Right lobe of liver (tissue), 6 donors: ENCODE measurements at regions not wholly inside any gene's neighbourhood (a gene's known extent, or its start where the extent isn't known, plus 50 kb on each side); places are given as distances from the start of the nearest gene placed in this dataset.

Experiments used
- ATAC-seq, 4 donors: fragments of 200-7000 bp; cut with Tn5 transposase; one replicate each; pipeline ENCODE4 v1.9.1; 2020; ENCODE audit warnings: mild to moderate bottlenecking in 4 of 4, moderate library complexity in 4 of 4
- DNase-seq, 3 donors: peaks; one replicate each; pipeline ENCODE4 v3.0.0-alpha.2; 2020
- H3K27ac ChIP-seq, 3 donors: fragments of 200-600 bp; one replicate each; pipeline ENCODE4 v1.8.0; 2022
- H3K27me3 ChIP-seq, 2 donors: fragments of 200-600 bp; one replicate each; pipeline ENCODE4 v1.8.0; 2022
- H3K36me3 ChIP-seq, 4 donors: fragments of 200-600 bp; sonication (generic) in 1 of 4; one replicate each; pipeline versions ENCODE4 v1.5.1 to v1.8.0; 2017 to 2022; ENCODE audit warnings: control low read depth in 1 of 4
- H3K4me1 ChIP-seq, 4 donors: fragments of 200-600 bp; sonication (generic) in 1 of 4; one replicate each; pipeline versions ENCODE4 v1.5.1 to v1.8.0; 2017 to 2022; ENCODE audit warnings: control low read depth in 1 of 4
- H3K4me3 ChIP-seq, 3 donors: fragments of 200-600 bp; one replicate each; pipeline ENCODE4 v1.8.0; 2022
- H3K9me3 ChIP-seq, 4 donors: fragments of 200-600 bp; sonication (generic) in 1 of 4; one replicate each; pipeline versions ENCODE4 v1.5.1 to v1.8.0; 2017 to 2022; ENCODE audit warnings: control low read depth in 1 of 4
- POLR2A ChIP-seq: fragments of 450-650 bp; IDR thresholded peaks from one replicate; pipeline ENCODE4 v1.6.1; 2017; ENCODE audit warnings: antibody characterized with exemption, mild to moderate bottlenecking
- WGBS: methylation state at CpG from one replicate; pipeline ENCODE4 v1.1.6; 2018; ENCODE audit warnings: low coverage, low lambda C conversion rate; ENCODE audit not compliant: insufficient coverage; ENCODE audit errors: missing lambda C conversion rate; 5-methylcytosine and 5-hydroxymethylcytosine counted together
- intact Hi-C, 2 donors: fragments of 100-400 bp; cut with DNase I; formaldehyde crosslinking; loops; one replicate each; pipeline versions ENCODE4 v1.11.2 to v1.14.1; 2022
- TF ChIP-seq, protein P1 (sequence below), 4 donors: fragments of 200-600 bp in 3 of 4; fragments of 450-650 bp in 1 of 4; IDR thresholded peaks; one replicate each; pipeline versions ENCODE4 v1.5.1 to v1.8.0; 2016 to 2022; ENCODE audit warnings: antibody characterized with exemption in 4 of 4, mild to moderate bottlenecking in 2 of 4
- donor health status: DM: no; HTN: yes; CAD: no.
- donor health status: DM: no; HTN: no; CAD: no.
- donor health status: DM: no; HTN: no; CAD: no.
- donor health status: DM: no; HTN: yes; CAD: no.
- donor health status: DM: no; HTN: yes; CAD: no.

DNA sequence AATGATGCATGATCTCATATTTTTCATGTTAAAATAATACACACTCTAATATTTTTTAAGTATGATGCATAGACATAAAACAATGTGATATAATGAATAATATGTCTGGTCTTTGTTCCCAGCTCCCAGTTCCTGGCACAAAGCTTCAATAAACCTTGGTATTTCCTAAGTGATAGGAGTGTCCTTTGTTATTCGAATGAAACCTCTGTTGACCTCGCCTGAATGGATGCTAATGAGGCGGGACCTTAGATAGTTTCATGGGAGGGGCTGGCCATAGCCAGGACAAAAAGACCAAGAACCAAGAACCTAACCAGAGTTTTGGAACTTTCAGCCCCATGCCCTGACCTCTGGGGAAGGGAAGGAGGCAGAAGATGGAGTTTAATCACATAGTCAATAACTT, 257.7 kb upstream of the COPS8 start:
- no peak overlapping the region for H3K4me3 ChIP-seq
- peak in 2 of 4 donors; percentile 7 to 14 for ATAC-seq
- H3K4me1 ChIP-seq, result peaks cover 0 to 32% (median 15%) of the 10 kb centered on the region in 4 donors
- peak overlapping the region in 1 of 3 donors; percentile 47 for H3K27ac ChIP-seq
- no peak for DNase-seq
- no peaks in the 10 kb centered on the region for H3K27me3 ChIP-seq
- no peaks in the 10 kb centered on the region for H3K36me3 ChIP-seq
- TF ChIP-seq, protein P1, sequence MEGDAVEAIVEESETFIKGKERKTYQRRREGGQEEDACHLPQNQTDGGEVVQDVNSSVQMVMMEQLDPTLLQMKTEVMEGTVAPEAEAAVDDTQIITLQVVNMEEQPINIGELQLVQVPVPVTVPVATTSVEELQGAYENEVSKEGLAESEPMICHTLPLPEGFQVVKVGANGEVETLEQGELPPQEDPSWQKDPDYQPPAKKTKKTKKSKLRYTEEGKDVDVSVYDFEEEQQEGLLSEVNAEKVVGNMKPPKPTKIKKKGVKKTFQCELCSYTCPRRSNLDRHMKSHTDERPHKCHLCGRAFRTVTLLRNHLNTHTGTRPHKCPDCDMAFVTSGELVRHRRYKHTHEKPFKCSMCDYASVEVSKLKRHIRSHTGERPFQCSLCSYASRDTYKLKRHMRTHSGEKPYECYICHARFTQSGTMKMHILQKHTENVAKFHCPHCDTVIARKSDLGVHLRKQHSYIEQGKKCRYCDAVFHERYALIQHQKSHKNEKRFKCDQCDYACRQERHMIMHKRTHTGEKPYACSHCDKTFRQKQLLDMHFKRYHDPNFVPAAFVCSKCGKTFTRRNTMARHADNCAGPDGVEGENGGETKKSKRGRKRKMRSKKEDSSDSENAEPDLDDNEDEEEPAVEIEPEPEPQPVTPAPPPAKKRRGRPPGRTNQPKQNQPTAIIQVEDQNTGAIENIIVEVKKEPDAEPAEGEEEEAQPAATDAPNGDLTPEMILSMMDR (IDR thresholded peaks at IDR 0.05), result no peak
- no peak for TF ChIP-seq POLR2A
- WGBS, result 65% methylated on average over 3 of the region's 3 CpGs
- no peaks in the 10 kb centered on the region for H3K9me3 ChIP-seq
- intact Hi-C loops, result loop anchor here in 1 of 2 donors (10.0 kb wide), 1 partner anchor 93 kb away; no protein-coding TSS in a partner anchor

DNA sequence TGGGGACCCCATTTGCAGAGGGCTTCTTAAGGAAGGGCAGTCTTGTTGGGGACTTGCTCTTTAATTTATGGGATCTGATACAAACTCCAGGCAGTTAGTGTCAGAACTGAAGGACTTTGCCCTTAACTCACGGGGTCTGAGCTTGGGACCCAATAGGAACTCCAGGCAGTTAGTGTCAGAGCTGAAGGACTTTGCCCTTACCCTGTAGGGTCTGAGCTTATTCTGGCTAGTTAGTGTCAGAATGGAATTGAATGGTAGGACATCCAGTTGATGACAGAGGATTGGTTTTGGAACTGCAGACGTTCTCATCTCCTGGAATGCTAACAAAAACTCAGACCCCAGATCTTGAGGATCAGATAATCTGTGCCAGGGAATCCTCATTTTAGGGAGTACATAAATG, 256.9 kb upstream of the COPS8 start:
- peaks cover 0 to 35% (median 14%) of the 10 kb centered on the region in 4 donors for H3K4me1 ChIP-seq
- no peaks in the 10 kb centered on the region for H3K27me3 ChIP-seq
- TF ChIP-seq, protein P1 (IDR thresholded peaks at IDR 0.05), result no peak
- TF ChIP-seq POLR2A, result peak; percentile 87
- peak overlapping the region in 1 of 3 donors; percentile 1 for H3K4me3 ChIP-seq
- 33% methylated on average over 1 of the region's 2 CpGs for WGBS
- ATAC-seq (peak; percentile 78 to 95 (median 88)), DNase-seq (peak in 1 of 3 donors; percentile 84)
- intact Hi-C loops, result loop anchor here in 1 of 2 donors (10.0 kb wide), 1 partner anchor 94 kb away; no protein-coding TSS in a partner anchor
- no peaks in the 10 kb centered on the region for H3K9me3 ChIP-seq
- H3K36me3 ChIP-seq, result no peaks in the 10 kb centered on the region
- peak overlapping the region; percentile 12 to 50 (median 47) for H3K27ac ChIP-seq

DNA sequence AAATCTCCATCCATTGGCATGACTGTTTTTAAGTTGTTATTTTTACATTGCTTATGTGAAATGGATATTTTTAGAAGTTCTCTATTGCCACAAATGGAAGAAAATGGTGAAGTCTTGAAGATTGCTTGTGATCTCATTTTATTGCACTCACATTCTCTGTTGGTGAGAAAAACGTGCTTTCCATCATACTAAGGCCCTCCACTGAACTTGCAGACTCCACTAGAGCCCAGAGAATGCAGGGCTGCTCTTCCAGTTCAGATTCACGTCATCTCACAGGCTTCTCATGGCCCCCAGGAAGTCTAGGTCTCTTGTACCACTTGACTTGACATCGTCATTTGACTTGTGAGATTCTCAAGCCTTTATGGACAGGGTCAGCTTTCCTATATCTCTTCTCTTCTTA, 254.8 kb upstream of the COPS8 start:
- no peaks in the 10 kb centered on the region for H3K9me3 ChIP-seq
- ATAC-seq, result no peak
- intact Hi-C loops, result no loop called here
- H3K4me1 ChIP-seq, result peaks cover 0 to 38% (median 13%) of the 10 kb centered on the region in 4 donors
- WGBS, result 84% methylated on average over 3 of the region's 3 CpGs
- TF ChIP-seq, protein P1 (IDR thresholded peaks at IDR 0.05), result no peak
- TF ChIP-seq POLR2A, result no peak
- no peaks in the 10 kb centered on the region for H3K36me3 ChIP-seq
- no peaks in the 10 kb centered on the region for H3K27me3 ChIP-seq
- no peak overlapping the region for H3K4me3 ChIP-seq
- DNase-seq, result no peak
- no peak overlapping the region for H3K27ac ChIP-seq

DNA sequence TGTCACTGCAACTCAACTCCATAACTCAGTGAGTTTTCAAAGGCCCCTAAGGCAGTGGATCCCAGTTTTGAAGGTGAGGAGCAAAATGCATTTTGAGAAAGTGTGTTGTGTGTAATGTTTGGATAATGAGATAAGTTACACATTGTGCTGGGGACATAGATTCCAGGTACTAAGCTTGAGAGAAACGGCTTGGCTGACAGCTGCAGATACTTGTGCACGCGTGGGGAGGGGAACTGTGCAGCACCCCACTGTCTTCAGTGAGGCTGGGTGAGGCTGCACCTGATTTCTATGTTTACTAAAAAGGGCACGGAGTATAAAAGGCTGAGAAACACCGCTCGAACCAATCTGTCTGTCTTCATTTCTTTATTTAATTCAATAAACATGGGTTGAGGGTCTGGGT, 254.0 kb upstream of the COPS8 start:
- no peak overlapping the region for H3K27ac ChIP-seq
- intact Hi-C loops, result loop anchor here in 1 of 2 donors (2.0 kb wide), 1 partner anchor 15 kb away; no protein-coding TSS in a partner anchor
- no peak for ATAC-seq

More for the DNA sequence above, 254.0 kb upstream of the COPS8 start:
- Histone ChIP-seq H3K27me3 (no peaks in the 10 kb centered on the region), H3K36me3 (no peaks in the 10 kb centered on the region), H3K4me3 (no peak overlapping the region), H3K9me3 (no peaks in the 10 kb centered on the region), H3K4me1 (peaks cover 0 to 44% (median 17%) of the 10 kb centered on the region in 4 donors)
- TF ChIP-seq, protein P1 (IDR thresholded peaks at IDR 0.05), result no peak
- TF ChIP-seq POLR2A, result no peak
- WGBS, result 60% methylated on average over 6 of the region's 6 CpGs
- no peak for DNase-seq
